Ishikawa (cell line): ENCODE measurements at regions not wholly inside any gene's neighbourhood (a gene's known extent, or its start where the extent isn't known, plus 50 kb on each side); places are given as distances from the start of the nearest gene placed in this dataset.

Experiments used
- EP300 ChIP-seq: IDR thresholded peaks from 2 replicates; pipeline ENCODE4 v1.6.1; 2012; ENCODE audit warnings: borderline replicate concordance
- NFIC ChIP-seq: IDR thresholded peaks from 2 replicates; pipeline ENCODE4 v1.6.1; 2012
- RAD21 ChIP-seq: IDR thresholded peaks from 2 replicates; pipeline ENCODE4 v1.6.1; 2012; ENCODE audit warnings: low read depth
- REST ChIP-seq: IDR thresholded peaks from 2 replicates; pipeline ENCODE4 v1.6.1; 2012; ENCODE audit warnings: low read depth, mild to moderate bottlenecking
- TAF1 ChIP-seq: IDR thresholded peaks from 2 replicates; pipeline ENCODE4 v1.6.1; 2012; ENCODE audit warnings: low read depth, mild to moderate bottlenecking
- TEAD4 ChIP-seq: IDR thresholded peaks from 2 replicates; pipeline ENCODE4 v1.6.1; 2012
- TF ChIP-seq, protein P1 (sequence below): IDR thresholded peaks from 2 replicates; pipeline ENCODE4 v1.6.1; 2012
- TF ChIP-seq, protein P2 (sequence below): IDR thresholded peaks from 2 replicates; pipeline ENCODE4 v1.6.1; 2012

DNA sequence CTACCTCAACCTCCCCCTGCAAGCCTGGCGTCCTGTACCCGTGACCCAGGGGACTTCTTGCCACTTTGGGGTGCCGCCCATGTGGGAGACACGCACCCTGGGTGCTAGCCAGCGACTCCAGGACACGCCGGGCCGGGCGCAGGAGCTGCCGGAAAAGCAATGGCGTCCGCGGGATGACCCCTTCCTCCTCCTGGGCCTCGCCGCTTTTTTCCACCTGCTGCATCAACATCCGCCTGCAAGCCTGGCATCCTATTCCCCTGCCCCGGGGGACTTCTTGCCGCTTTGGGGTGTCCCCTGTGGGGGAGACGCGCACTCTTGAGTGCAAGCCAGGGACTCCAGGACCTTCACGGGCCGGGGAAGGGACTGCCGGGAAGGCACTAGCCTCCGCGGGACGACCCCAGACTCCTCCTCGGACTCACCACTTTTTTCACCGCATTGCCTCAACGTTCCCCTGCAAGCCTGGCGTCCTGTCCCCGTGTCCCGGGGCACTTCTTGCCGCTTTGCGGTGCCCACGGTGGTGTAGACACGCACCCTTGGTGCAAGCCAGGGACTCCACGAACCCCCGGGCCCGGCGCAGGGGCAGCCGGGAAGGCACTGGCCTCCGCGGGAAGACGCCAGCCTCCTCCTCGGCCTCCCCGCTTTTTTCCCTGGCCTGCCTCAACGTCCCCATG, 237.8 kb downstream of the TUBA3C start:
- TF ChIP-seq, protein P1, sequence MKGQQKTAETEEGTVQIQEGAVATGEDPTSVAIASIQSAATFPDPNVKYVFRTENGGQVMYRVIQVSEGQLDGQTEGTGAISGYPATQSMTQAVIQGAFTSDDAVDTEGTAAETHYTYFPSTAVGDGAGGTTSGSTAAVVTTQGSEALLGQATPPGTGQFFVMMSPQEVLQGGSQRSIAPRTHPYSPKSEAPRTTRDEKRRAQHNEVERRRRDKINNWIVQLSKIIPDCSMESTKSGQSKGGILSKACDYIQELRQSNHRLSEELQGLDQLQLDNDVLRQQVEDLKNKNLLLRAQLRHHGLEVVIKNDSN: no peak
- TF ChIP-seq TEAD4 (no peak), NFIC (no peak), TAF1 (no peak), REST (no peak), EP300 (no peak), RAD21 (no peak)
- TF ChIP-seq, protein P2, sequence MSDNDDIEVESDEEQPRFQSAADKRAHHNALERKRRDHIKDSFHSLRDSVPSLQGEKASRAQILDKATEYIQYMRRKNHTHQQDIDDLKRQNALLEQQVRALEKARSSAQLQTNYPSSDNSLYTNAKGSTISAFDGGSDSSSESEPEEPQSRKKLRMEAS: no peak
